Liver (tissue), 3 donors: ENCODE measurements at regions not wholly inside any gene's neighbourhood (a gene's known extent, or its start where the extent isn't known, plus 50 kb on each side); places are given as distances from the start of the nearest gene placed in this dataset.

ENCODE experiments used
- EGR1 ChIP-seq, 2 donors: IDR thresholded peaks; 2 replicates each; pipeline ENCODE4 v1.6.1; 2016 to 2018; ENCODE audit warnings: antibody characterized with exemption in 2 of 2, low read depth in 2 of 2
- GABPA ChIP-seq, 2 donors: IDR thresholded peaks in 1 of 2; conservative IDR thresholded peaks in 1 of 2; 2 replicates each; pipeline ENCODE4 v1.6.1; 2016; ENCODE audit warnings: antibody characterized with exemption in 2 of 2, mild to moderate bottlenecking in 1 of 2, moderate library complexity in 1 of 2
- HNF4A ChIP-seq, 2 donors: conservative IDR thresholded peaks; 2 replicates each; pipeline ENCODE4 v1.6.1; 2016; ENCODE audit warnings: antibody characterized with exemption in 2 of 2, mild to moderate bottlenecking in 2 of 2
- JUND ChIP-seq, 2 donors: IDR thresholded peaks; 2 replicates each; pipeline ENCODE4 v1.6.1; 2016; ENCODE audit warnings: antibody characterized with exemption in 2 of 2
- NR2F2 ChIP-seq: IDR thresholded peaks from 2 replicates; pipeline ENCODE4 v1.6.1; 2016; ENCODE audit warnings: antibody characterized with exemption
- RAD21 ChIP-seq, 2 donors: IDR thresholded peaks; 2 replicates each; pipeline ENCODE4 v1.6.1; 2016; ENCODE audit warnings: antibody characterized with exemption in 2 of 2, mild to moderate bottlenecking in 2 of 2
- REST ChIP-seq: IDR thresholded peaks from 2 replicates; pipeline ENCODE4 v1.6.1; 2016; ENCODE audit warnings: antibody characterized with exemption, mild to moderate bottlenecking
- RXRA ChIP-seq, 2 donors: IDR thresholded peaks; 2 replicates each; pipeline ENCODE4 v1.6.1; 2017 to 2018; ENCODE audit warnings: antibody characterized with exemption in 2 of 2, mild to moderate bottlenecking in 1 of 2
- TAF1 ChIP-seq: conservative IDR thresholded peaks from 2 replicates; pipeline ENCODE4 v1.6.1; 2016; ENCODE audit warnings: antibody characterized with exemption, mild to moderate bottlenecking
- YY1 ChIP-seq: IDR thresholded peaks from 2 replicates; pipeline ENCODE4 v1.6.1; 2016; ENCODE audit warnings: antibody characterized with exemption, mild to moderate bottlenecking
- TF ChIP-seq, protein P1 (sequence below): fragments of 150-350 bp; IDR thresholded peaks from 2 replicates; pipeline ENCODE4 v1.5.1; 2017; ENCODE audit warnings: improper control_type of control experiment, low read depth, low read length; ENCODE audit not compliant: missing input control
- TF ChIP-seq, protein P2 (sequence below): IDR thresholded peaks from 2 replicates; pipeline ENCODE4 v1.6.1; 2016; ENCODE audit warnings: antibody characterized with exemption
- TF ChIP-seq, protein P3 (sequence below): IDR thresholded peaks from 2 replicates; pipeline ENCODE4 v1.6.1; 2016; ENCODE audit warnings: antibody characterized with exemption
- TF ChIP-seq, protein P4 (sequence below): IDR thresholded peaks from 2 replicates; pipeline ENCODE4 v1.6.1; 2016; ENCODE audit warnings: antibody characterized with exemption
- donor health status: healthy.
- donor health status: healthy.

DNA sequence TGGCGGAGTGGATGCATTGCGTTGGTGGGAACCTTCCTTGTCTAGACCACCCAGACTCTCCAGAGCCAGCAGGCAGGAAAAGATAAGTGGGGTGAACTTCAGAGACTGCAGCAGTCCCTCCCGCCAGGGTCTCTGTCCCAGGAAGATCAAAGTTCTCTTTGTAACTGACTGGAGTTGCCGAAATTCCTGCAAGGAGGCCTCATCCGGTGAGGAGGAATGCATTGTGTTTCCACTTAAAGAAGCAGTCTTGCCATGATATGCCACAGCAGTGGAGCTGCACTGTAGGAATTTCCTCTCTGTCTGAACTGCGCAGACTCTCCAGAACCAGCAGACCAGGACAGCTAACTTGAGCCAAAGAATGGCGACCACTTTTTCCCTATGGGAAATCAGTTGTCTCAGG, 1190.4 kb downstream of the TECRL start:
- TF ChIP-seq, protein P1, sequence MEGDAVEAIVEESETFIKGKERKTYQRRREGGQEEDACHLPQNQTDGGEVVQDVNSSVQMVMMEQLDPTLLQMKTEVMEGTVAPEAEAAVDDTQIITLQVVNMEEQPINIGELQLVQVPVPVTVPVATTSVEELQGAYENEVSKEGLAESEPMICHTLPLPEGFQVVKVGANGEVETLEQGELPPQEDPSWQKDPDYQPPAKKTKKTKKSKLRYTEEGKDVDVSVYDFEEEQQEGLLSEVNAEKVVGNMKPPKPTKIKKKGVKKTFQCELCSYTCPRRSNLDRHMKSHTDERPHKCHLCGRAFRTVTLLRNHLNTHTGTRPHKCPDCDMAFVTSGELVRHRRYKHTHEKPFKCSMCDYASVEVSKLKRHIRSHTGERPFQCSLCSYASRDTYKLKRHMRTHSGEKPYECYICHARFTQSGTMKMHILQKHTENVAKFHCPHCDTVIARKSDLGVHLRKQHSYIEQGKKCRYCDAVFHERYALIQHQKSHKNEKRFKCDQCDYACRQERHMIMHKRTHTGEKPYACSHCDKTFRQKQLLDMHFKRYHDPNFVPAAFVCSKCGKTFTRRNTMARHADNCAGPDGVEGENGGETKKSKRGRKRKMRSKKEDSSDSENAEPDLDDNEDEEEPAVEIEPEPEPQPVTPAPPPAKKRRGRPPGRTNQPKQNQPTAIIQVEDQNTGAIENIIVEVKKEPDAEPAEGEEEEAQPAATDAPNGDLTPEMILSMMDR, result no peak
- no peak for TF ChIP-seq TAF1
- no peak for TF ChIP-seq JUND (IDR thresholded peaks at IDR 0.05)
- TF ChIP-seq, protein P2, sequence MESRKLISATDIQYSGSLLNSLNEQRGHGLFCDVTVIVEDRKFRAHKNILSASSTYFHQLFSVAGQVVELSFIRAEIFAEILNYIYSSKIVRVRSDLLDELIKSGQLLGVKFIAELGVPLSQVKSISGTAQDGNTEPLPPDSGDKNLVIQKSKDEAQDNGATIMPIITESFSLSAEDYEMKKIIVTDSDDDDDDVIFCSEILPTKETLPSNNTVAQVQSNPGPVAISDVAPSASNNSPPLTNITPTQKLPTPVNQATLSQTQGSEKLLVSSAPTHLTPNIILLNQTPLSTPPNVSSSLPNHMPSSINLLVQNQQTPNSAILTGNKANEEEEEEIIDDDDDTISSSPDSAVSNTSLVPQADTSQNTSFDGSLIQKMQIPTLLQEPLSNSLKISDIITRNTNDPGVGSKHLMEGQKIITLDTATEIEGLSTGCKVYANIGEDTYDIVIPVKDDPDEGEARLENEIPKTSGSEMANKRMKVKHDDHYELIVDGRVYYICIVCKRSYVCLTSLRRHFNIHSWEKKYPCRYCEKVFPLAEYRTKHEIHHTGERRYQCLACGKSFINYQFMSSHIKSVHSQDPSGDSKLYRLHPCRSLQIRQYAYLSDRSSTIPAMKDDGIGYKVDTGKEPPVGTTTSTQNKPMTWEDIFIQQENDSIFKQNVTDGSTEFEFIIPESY, result no peak
- TF ChIP-seq YY1, result no peak
- TF ChIP-seq, protein P3, sequence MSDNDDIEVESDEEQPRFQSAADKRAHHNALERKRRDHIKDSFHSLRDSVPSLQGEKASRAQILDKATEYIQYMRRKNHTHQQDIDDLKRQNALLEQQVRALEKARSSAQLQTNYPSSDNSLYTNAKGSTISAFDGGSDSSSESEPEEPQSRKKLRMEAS, result no peak
- no peak for TF ChIP-seq GABPA (IDR thresholded peaks at IDR 0.05 in 1 of 2, conservative IDR thresholded peaks at IDR 0.05 in 1 of 2)
- no peak for TF ChIP-seq RXRA (IDR thresholded peaks at IDR 0.05)
- no peak for TF ChIP-seq REST
- no peak for TF ChIP-seq NR2F2
- TF ChIP-seq EGR1 (IDR thresholded peaks at IDR 0.05; ENCODE audit: low read depth in 2 of 2), result no peak
- TF ChIP-seq, protein P4, sequence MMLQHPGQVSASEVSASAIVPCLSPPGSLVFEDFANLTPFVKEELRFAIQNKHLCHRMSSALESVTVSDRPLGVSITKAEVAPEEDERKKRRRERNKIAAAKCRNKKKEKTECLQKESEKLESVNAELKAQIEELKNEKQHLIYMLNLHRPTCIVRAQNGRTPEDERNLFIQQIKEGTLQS, result no peak
- TF ChIP-seq HNF4A (conservative IDR thresholded peaks at IDR 0.05), result no peak
- no peak for TF ChIP-seq RAD21 (IDR thresholded peaks at IDR 0.05)
